ENCODE measurements at regions not wholly inside any gene's neighbourhood (a gene's known extent, or its start where the extent isn't known, plus 50 kb on each side); places are given as distances from the start of the nearest gene placed in this dataset.

GRCh38 chr13:47327861-47328260 is 431.0 kb upstream of the HTR2A start:
- TF ChIP-seq CTCF (conservative IDR thresholded peaks at IDR 0.05; ENCODE audit: low read depth, low read length) = no peak
- TF ChIP-seq RCOR1 (IDR thresholded peaks at IDR 0.05; ENCODE audit: insufficient replicate concordance, low read length) = no peak
- no peak for TF ChIP-seq POLR2A (IDR thresholded peaks at IDR 0.05; ENCODE audit: low read depth, low read length)
